SK-N-SH treated with all-trans-retinoic acid at 6 μM for 48 hours (cell line): ENCODE measurements at regions not wholly inside any gene's neighbourhood (a gene's known extent, or its start where the extent isn't known, plus 50 kb on each side); places are given as distances from the start of the nearest gene placed in this dataset.

Experiments
- ARNTL ChIP-seq: fragments of 450-650 bp; formaldehyde crosslinking; IDR thresholded peaks from 2 replicates; pipeline ENCODE4 v1.5.0; 2020; ENCODE audit warnings: low read depth, mild to moderate bottlenecking, moderate library complexity, borderline replicate concordance
- BACH2 ChIP-seq: fragments of 250-450 bp; sonication (Bioruptor Pico); IDR thresholded peaks from 2 replicates; pipeline ENCODE4 v1.9.0; 2021; ENCODE audit warnings: mild to moderate bottlenecking, borderline replicate concordance
- CREB5 ChIP-seq: fragments of 250-450 bp; sonication (Bioruptor Pico); IDR thresholded peaks from 2 replicates; pipeline ENCODE4 v1.5.1; 2020; ENCODE audit warnings: low read depth, mild to moderate bottlenecking, moderate library complexity
- GLIS3 ChIP-seq: fragments of 250-450 bp; sonication (Bioruptor Pico); IDR thresholded peaks from 2 replicates; pipeline ENCODE4 v1.5.0; 2020; ENCODE audit warnings: mild to moderate bottlenecking, moderate library complexity
- PATZ1 ChIP-seq: fragments of 250-450 bp; sonication (Bioruptor Pico); IDR thresholded peaks from 2 replicates; pipeline ENCODE4 v1.8.0; 2020; ENCODE audit warnings: mild to moderate bottlenecking, moderate library complexity, borderline replicate concordance
- PPARA ChIP-seq: fragments of 250-450 bp; sonication (Bioruptor Pico); IDR thresholded peaks from 2 replicates; pipeline ENCODE4 v1.5.0; 2020; ENCODE audit warnings: mild to moderate bottlenecking, borderline replicate concordance
- RARB ChIP-seq: fragments of 250-450 bp; sonication (Bioruptor Pico); IDR thresholded peaks from 2 replicates; pipeline ENCODE4 v1.8.0; 2021; ENCODE audit warnings: mild to moderate bottlenecking, moderate library complexity
- SNAI2 ChIP-seq: fragments of 250-450 bp; sonication (Bioruptor Pico); IDR thresholded peaks from 2 replicates; pipeline ENCODE4 v1.5.0; 2020; ENCODE audit warnings: mild to moderate bottlenecking, moderate library complexity
- ZC3H10 ChIP-seq: fragments of 250-450 bp; sonication (Bioruptor Pico); IDR thresholded peaks from 2 replicates; pipeline ENCODE4 v1.5.1; 2021; ENCODE audit warnings: mild to moderate bottlenecking, moderate library complexity
- ZFP3 ChIP-seq: fragments of 250-450 bp; sonication (Bioruptor Pico); IDR thresholded peaks from 2 replicates; pipeline ENCODE4 v1.5.0; 2020; ENCODE audit warnings: mild to moderate bottlenecking, moderate library complexity
- ZFP30 ChIP-seq: fragments of 450-650 bp; formaldehyde crosslinking; IDR thresholded peaks from 2 replicates; pipeline ENCODE4 v1.5.0; 2022; ENCODE audit warnings: mild to moderate bottlenecking, moderate library complexity
- ZNF565 ChIP-seq: fragments of 450-650 bp; formaldehyde crosslinking; conservative IDR thresholded peaks from 2 replicates; pipeline ENCODE4 v1.5.0; 2020; ENCODE audit warnings: low read depth, mild to moderate bottlenecking, moderate library complexity
- ZNF8 ChIP-seq: fragments of 450-650 bp; formaldehyde crosslinking; IDR thresholded peaks from 2 replicates; pipeline ENCODE4 v1.5.0; 2020; ENCODE audit warnings: mild to moderate bottlenecking, moderate library complexity
- TF ChIP-seq, protein P1 (sequence below): fragments of 250-450 bp; sonication (Bioruptor Pico); IDR thresholded peaks from 2 replicates; pipeline ENCODE4 v1.5.0; 2020; ENCODE audit warnings: mild to moderate bottlenecking, moderate library complexity

GRCh38 chr5:126267438-126267837, 155.8 kb upstream of the GRAMD2B start:
- TF ChIP-seq BACH2 (CRISPR knock-in tag) = no peak
- TF ChIP-seq ZFP3 = no peak
- TF ChIP-seq PPARA (CRISPR knock-in tag) = no peak
- TF ChIP-seq RARB (CRISPR knock-in tag) = no peak
- no peak for TF ChIP-seq GLIS3 (CRISPR knock-in tag)
- TF ChIP-seq ZFP30 = no peak
- no peak for TF ChIP-seq CREB5 (CRISPR knock-in tag)
- no peak for TF ChIP-seq ZNF565
- no peak for TF ChIP-seq ZC3H10 (CRISPR knock-in tag)
- TF ChIP-seq SNAI2 (CRISPR knock-in tag) = no peak
- no peak for TF ChIP-seq PATZ1 (CRISPR knock-in tag)
- no peak for TF ChIP-seq ARNTL
- TF ChIP-seq ZNF8 (CRISPR knock-in tag) = no peak
- TF ChIP-seq, protein P1, sequence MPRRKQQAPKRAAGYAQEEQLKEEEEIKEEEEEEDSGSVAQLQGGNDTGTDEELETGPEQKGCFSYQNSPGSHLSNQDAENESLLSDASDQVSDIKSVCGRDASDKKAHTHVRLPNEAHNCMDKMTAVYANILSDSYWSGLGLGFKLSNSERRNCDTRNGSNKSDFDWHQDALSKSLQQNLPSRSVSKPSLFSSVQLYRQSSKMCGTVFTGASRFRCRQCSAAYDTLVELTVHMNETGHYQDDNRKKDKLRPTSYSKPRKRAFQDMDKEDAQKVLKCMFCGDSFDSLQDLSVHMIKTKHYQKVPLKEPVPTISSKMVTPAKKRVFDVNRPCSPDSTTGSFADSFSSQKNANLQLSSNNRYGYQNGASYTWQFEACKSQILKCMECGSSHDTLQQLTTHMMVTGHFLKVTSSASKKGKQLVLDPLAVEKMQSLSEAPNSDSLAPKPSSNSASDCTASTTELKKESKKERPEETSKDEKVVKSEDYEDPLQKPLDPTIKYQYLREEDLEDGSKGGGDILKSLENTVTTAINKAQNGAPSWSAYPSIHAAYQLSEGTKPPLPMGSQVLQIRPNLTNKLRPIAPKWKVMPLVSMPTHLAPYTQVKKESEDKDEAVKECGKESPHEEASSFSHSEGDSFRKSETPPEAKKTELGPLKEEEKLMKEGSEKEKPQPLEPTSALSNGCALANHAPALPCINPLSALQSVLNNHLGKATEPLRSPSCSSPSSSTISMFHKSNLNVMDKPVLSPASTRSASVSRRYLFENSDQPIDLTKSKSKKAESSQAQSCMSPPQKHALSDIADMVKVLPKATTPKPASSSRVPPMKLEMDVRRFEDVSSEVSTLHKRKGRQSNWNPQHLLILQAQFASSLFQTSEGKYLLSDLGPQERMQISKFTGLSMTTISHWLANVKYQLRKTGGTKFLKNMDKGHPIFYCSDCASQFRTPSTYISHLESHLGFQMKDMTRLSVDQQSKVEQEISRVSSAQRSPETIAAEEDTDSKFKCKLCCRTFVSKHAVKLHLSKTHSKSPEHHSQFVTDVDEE (CRISPR knock-in tag) = no peak
